ENCODE measurements at regions not wholly inside any gene's neighbourhood (a gene's known extent, or its start where the extent isn't known, plus 50 kb on each side); places are given as distances from the start of the nearest gene placed in this dataset.

DNA sequence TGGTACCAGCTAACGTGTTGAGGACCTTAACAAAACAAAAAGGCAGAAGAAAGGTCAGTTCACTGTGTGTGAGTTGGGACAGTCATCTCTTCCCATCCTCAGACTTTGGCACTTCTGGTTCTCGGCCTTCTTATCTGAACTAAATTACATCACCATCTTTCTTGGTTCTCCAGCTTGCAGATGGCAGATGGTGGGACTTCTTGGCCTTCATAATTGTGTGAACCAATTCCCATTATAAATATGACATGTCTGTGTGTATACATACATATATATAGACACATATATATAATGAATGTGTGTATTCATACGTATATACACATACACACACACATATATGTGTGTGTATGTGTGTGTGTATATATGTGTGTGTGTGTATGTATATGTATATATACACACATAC, 301.2 kb upstream of the TRIB2 start:
- ChIA-PET CTCF (interaction anchor here (1.2 to 1.4 kb wide), 3 partner anchors 68 to 516 kb away, joined by 3 to 6 read pairs (median 4); no protein-coding TSS in a partner anchor), POLR2A (no interaction called here)

- ChIA-PET CTCF (no interaction called here), POLR2A (no interaction called here)
Observed at GRCh38 chr2:12416600-12416999, 300.1 kb upstream of the TRIB2 start.

GRCh38 chr2:12417786-12418185, 298.9 kb upstream of the TRIB2 start:
- ChIA-PET CTCF (interaction anchor here (0.6 kb wide), 1 partner anchor 13 kb away, joined by 4 read pairs; no protein-coding TSS in a partner anchor), POLR2A (no interaction called here)

DNA sequence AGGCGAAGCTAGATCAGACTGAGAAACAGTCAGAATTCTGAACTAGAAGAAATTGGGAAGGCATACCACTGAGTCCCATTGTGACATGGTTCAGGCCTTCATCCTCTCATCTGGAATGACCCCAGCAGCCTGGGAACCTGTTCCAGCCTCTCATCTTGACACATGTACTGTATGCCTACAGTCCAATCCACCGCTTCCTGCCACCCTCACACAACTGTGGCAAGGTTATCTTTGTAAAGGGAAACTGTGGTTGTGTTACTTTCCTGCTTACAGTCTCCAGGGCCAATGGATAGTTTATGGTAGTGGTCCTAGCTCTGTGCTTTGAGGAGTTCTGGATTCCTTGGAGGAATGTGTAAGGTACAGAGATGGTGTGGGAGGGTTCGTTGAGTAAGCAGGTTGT, 296.9 kb upstream of the TRIB2 start:
- CTCF ChIA-PET = no interaction called here
- POLR2A ChIA-PET = no interaction called here

DNA sequence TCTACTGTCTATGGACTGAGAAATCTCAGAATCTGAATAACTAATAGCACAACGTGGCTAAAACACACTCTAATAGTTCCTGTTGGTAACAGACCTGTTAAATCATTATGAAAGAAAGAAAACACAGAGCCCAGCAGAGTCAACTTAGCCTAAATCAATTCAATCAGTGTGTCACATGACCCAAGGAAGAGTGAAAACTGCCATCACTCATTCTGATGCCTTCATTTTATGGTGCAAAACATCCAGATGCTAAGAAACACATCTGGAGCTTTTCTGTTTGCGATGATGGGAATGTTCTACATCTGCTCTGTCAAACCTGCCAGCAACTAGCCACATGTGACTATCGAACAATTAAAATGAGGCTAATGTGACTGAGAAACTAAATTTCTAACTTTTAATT, 295.7 kb upstream of the TRIB2 start:
- ChIA-PET POLR2A (no interaction called here), CTCF (no interaction called here)

GRCh38 chr2:12424219-12424618, 292.5 kb upstream of the TRIB2 start:
- ChIA-PET CTCF (no interaction called here), POLR2A (no interaction called here)

- CTCF ChIA-PET = no interaction called here
- POLR2A ChIA-PET = no interaction called here
Observed at GRCh38 chr2:12424809-12425208, 291.9 kb upstream of the TRIB2 start.

DNA sequence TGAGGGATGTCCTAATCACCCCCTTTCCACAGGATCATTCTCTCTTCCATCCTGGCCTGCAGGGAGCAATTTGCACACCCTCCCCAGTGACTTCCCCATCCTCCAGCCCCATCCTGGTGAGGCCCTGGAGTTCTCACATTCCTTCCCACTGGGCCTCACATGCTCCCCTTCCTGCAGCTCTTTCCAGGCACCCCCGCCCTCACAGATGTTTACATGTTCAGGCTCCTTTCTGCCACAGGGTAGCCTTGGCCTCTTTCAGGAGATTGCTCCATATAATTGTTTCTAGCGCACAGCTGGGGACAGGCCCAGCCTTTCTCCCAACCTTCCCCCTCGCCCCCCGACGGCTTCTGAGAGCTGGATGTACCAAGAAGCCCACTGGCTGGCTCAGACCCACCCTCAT, 288.4 kb upstream of the TRIB2 start:
- CTCF ChIA-PET = no interaction called here

DNA sequence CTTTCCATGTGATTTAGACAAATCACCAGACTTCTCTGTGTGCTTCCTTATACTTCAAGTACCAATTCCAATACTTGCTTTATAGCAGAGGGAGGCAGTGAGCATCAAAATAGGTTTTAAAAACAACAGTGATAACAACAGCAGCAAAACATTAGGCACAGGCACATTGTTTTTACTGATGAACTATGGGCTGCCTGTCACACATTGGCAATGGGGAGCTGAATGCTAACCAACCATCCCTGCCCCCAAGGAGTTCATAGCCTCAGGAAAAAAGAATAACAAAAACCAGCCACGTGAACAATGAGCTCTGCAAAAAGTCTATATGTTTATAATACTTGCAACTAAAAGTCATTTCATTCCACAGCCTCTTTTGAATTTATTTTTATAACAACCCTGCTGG, 287.9 kb upstream of the TRIB2 start:
- POLR2A ChIA-PET = no interaction called here

More for the DNA sequence above, 288.4 kb upstream of the TRIB2 start:
- POLR2A ChIA-PET = no interaction called here

DNA sequence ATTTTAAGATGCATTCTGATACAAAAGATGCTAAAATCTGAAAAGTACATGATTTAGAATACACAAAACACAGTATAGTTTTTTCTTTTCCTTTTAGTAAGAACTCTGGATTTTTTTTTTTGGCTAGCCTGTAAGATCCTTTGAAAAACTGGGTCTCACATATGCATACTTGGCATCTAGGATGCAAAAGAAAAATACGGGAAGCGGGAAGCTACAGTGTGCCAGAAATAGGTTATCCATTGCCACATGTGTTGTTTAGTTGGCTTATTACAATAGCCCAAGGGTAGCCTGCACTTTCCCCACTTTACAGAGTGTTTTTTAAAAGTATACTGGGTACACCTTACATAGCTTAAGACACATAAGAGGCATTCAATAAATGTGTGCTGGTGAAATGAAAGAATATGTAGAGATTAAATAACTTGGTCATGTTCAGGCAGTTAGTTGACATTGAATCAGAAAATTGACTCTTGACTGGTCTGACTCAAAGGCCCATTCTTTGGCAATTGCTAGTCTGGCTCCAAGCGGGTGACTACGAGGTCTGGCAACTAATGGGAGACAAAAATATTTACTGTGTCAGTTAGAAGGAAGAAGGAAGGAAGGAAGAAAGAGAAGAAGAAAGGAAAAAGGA, 286.8 kb upstream of the TRIB2 start:
- ChIA-PET POLR2A (no interaction called here), CTCF (no interaction called here)

More for the DNA sequence above, 287.9 kb upstream of the TRIB2 start:
- CTCF ChIA-PET = no interaction called here

DNA sequence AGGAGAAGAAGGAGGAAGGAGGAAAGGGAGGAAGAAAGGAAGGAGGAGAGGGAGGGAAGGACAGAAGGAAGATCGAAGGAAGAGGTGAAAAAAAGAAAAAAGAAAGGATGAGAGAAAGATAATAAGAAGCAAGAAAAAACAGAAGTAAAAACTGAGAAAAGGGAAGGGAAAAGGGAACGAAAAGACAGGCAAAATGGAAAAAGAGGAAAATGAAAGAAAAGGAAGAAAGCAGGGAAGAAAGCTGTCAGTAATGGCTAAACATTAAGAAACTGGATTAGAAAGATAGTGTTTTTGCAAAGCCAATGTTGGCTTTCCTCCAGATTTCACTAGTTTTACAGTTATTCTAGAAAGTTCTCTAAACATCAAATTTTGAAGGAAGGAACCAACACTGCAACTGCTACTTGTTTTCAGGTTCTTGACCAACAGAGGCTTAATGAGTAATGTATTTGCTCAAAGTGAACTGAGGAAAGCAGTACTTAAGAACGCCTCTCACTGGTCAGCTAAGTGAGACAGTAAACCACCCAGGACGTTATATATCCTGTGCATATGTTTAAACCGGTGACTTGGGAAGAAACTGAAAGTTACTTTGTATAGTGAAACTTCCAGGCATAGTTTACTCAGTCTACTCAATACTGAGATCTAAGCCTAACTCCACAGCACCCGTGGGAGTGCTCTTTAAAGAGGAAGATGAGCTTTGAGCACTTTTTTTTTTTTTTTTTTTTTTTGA, 286.2 kb upstream of the TRIB2 start:
- ChIA-PET POLR2A (interaction anchor here (0.8 kb wide), 1 partner anchor 136 kb away, joined by 5 read pairs; no protein-coding TSS in a partner anchor), CTCF (interaction anchor here (0.7 to 0.8 kb wide), 3 partner anchors 13 to 284 kb away, joined by 3 to 4 read pairs (median 3); no protein-coding TSS in a partner anchor)

- ChIA-PET CTCF (no interaction called here), POLR2A (no interaction called here)
Observed at GRCh38 chr2:12432985-12433625, 283.6 kb upstream of the TRIB2 start.

DNA sequence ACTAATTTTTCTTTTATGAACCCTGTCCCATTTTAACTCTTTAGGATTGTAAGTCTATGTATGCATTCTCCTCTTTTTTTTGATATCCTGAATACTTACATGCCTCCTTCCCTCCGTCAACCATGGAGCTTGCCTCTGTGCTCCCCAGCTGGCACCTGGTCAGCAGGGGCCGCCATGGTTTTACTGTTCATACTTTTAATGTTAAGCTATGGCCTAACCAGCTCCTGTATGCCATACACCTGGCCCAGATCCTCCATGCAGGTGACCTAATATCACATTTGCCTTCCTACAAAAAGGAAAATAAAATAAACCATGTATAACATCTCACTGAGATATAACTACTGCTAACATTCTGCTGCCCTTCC, 283.1 kb upstream of the TRIB2 start:
- ChIA-PET CTCF (no interaction called here), POLR2A (no interaction called here)

DNA sequence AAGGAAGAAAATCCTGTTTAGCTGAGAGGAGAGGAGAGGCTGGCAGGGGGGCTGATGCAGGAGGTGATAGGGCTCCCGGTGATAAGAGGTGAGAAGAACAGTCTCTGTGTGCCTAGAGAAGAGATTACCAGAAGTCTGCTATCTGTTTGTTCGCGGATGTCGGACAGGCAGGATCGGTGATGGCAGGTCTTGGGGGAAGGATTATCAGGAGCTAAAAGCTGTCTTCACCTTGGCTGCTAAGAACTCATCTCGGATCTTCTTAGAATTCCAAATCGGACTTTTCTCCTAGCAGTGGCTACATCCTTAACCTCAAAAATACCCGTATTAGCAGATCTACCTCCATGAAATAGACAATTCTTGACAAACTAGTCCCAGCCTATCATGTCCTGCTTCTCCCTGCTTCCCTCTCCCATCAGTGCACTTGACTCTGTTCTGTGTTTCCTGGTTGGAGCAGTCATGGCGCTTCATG, 282.1 kb upstream of the TRIB2 start:
- CTCF ChIA-PET = no interaction called here
- POLR2A ChIA-PET = no interaction called here

- POLR2A ChIA-PET = no interaction called here
- CTCF ChIA-PET = no interaction called here
Observed at GRCh38 chr2:12435430-12436222, 281.1 kb upstream of the TRIB2 start.

- CTCF ChIA-PET = interaction anchor here (1.1 kb wide), 1 partner anchor 23 kb away, joined by 3 read pairs; no protein-coding TSS in a partner anchor
- POLR2A ChIA-PET = no interaction called here
Observed at GRCh38 chr2:12436483-12436882, 280.3 kb upstream of the TRIB2 start.

DNA sequence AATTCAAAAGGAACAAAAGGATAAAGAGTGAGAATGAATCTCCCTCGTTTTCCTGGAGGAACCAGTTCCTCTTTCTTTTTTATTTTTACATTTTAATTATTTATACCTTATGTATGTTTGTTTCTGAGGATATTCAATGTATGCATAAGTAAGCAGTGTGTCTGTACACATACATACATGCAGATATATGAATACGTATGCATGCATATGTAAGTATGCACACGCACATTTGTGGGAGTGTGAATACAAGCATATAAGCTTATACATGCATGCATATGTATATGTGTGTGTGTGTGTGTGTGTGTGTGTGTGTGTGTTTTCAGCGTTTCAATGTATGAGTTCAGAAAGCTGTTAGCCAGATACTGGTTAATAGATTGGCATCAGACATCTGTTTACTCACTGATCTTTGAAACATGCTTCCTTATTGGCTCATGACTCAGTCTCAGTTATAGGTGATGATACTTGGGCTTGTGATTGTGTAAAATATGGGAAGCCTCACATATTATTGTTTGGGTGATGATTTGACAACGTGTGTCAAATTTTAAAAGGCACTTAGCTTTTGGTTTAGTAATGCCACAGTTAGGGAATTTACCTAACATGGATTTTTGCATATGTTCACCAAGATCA, 279.7 kb upstream of the TRIB2 start:
- ChIA-PET CTCF (interaction anchor here (1.1 kb wide), 1 partner anchor 24 kb away, joined by 3 read pairs; no protein-coding TSS in a partner anchor), POLR2A (no interaction called here)

DNA sequence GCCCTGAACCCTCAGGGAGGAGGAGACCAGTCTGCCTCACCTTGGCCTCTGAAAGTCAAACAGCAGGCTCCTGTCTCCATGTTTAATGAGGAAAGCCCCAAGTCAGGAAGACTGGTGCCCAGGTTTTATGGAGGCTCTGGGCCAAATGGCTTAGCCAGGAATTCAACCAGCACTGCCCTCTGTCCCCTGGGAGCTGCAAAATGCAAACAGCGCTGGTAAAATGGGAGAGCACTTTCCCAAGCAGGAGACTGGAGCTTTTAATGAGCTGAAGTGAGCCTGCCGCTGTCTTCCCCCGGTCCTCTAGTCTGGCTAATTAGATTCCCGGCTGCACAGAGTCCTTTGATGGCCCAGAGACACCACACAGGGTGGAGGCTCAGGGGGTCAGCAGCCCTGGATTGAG, 276.0 kb upstream of the TRIB2 start:
- CTCF ChIA-PET = no interaction called here
- POLR2A ChIA-PET = no interaction called here

DNA sequence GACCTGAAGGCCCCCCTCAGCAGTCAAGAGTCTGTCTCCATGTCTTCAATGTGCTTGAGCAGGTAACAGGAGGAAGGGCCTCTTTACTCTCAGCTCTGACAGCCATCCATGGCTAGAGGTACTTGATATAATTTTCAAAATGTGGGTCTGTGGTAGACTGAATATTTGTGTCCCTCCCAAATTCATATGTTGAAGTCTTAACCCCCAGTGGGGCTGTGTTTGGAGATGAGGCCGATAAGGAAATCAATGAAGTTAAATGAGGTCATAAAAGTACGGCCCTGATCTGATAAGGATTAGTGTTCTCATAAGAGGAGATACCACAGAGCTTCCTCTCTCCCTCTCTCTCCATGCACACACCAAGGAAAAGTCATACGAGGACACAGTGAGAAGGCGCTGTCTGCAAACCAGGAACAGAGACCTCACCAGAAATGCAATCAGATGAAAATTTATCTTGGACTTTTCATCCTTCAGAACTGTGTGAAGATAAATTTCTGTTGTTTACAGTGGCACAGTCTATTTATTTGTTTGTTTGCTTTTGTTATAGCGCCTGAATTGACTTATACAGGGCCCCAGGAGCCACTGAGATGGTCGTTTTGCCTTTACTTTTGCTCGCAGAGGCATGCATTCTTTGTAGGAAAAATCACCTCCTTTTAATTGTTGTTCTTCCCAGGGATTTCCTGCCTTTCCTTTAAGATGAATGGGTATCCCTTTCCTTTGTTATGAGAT, 274.8 kb upstream of the TRIB2 start:
- CTCF ChIA-PET = no interaction called here
- POLR2A ChIA-PET = no interaction called here

Data from activated CD8-positive, alpha-beta memory T cell treated with anti-CD3 and anti-CD28 coated beads for 36 hours (primary cell).